H1 (cell line): ENCODE measurements at regions not wholly inside any gene's neighbourhood (a gene's known extent, or its start where the extent isn't known, plus 50 kb on each side); places are given as distances from the start of the nearest gene placed in this dataset.

Experiments
- CTCF ChIA-PET: fragments of 300-600 bp; sonication (Branson Sonifier 250); formaldehyde crosslinking; loops from one replicate; lab custom pipeline; 2021; ENCODE audit not compliant: partially characterized antibody; lab: Charles Lee
- POLR2A ChIA-PET: fragments of 300-600 bp; sonication (Branson Sonifier 250); formaldehyde crosslinking; loops from one replicate; lab custom pipeline; 2021; ENCODE audit warnings: inconsistent platforms; ENCODE audit not compliant: partially characterized antibody; lab: Charles Lee
- DNase-seq, 2 experiments: peaks; one replicate each; pipeline versions ENCODE4 v3.0.0 to v3.0.0-alpha.2; 2010 to 2022; ENCODE audit warnings: low spot score in 2 of 2, low read depth in 1 of 2, mixed read lengths in 1 of 2
- FAIRE-seq: peaks from 2 replicates; lab custom pipeline; 2011; peaks lifted over from hg19 to GRCh38; lab: Jason Lieb, UNC
- H2AFZ ChIP-seq: 2 replicates; pipeline ENCODE4 v1.8.1; 2012; ENCODE audit warnings: low read length, inconsistent platforms
- H2AK5ac ChIP-seq: 2 replicates; pipeline ENCODE4 v1.6.1; 2013; ENCODE audit warnings: low read depth, low read length
- H2BK120ac ChIP-seq: replicated peaks from 2 replicates; pipeline ENCODE3; 2013; ENCODE audit warnings: low read depth, low read length, inconsistent platforms
- H2BK12ac ChIP-seq: 2 replicates; pipeline ENCODE4 v1.6.1; 2013; ENCODE audit warnings: low read depth, low read length
- H2BK15ac ChIP-seq: 2 replicates; pipeline ENCODE4 v1.6.1; 2013; ENCODE audit warnings: low read length
- H2BK20ac ChIP-seq: 2 replicates; pipeline ENCODE4 v1.6.1; 2013; ENCODE audit warnings: low read length
- H2BK5ac ChIP-seq: 2 replicates; pipeline ENCODE4 v1.6.1; 2013; ENCODE audit warnings: low read depth, low read length
- H3K14ac ChIP-seq: 2 replicates; pipeline ENCODE4 v1.6.1; 2013; ENCODE audit warnings: inconsistent platforms; ENCODE audit not compliant: insufficient read length
- H3K18ac ChIP-seq: 2 replicates; pipeline ENCODE4 v1.6.1; 2013; ENCODE audit warnings: low read length; ENCODE audit errors: extremely low read depth
- H3K23ac ChIP-seq: 2 replicates; pipeline ENCODE4 v1.6.1; 2013; ENCODE audit warnings: inconsistent platforms; ENCODE audit not compliant: insufficient read length
- H3K23me2 ChIP-seq: 2 replicates; pipeline ENCODE4 v1.6.1; 2013; ENCODE audit warnings: low read depth, low read length
- H3K27ac ChIP-seq: 2 replicates; pipeline ENCODE4 v1.6.1; 2011; ENCODE audit warnings: low read depth, low read length, inconsistent platforms
- H3K27me3 ChIP-seq, 4 experiments: replicated peaks in 1 of 4; 1 replicate in 1 of 4; 2 replicates in 3 of 4; pipeline versions ENCODE4 v1.6.1 to v1.8.1; 2011 to 2013; ENCODE audit warnings: low read length in 3 of 4, mild to moderate bottlenecking in 3 of 4, inconsistent platforms in 2 of 4, mixed read lengths in 2 of 4, moderate library complexity in 1 of 4; ENCODE audit not compliant: control insufficient read depth in 3 of 4, insufficient read depth in 3 of 4; ENCODE audit errors: extremely low read depth in 1 of 4
- H3K36me3 ChIP-seq, 4 experiments: 2 replicates each; pipeline versions ENCODE4 v1.6.1 to v1.8.1; 2011 to 2013; ENCODE audit warnings: mild to moderate bottlenecking in 4 of 4, low read length in 3 of 4, moderate library complexity in 2 of 4, control low read depth in 1 of 4, inconsistent platforms in 1 of 4; ENCODE audit not compliant: insufficient read depth in 4 of 4, control insufficient read depth in 2 of 4
- H3K4ac ChIP-seq: replicated peaks from 2 replicates; pipeline ENCODE3; 2013; ENCODE audit warnings: low read length, low read depth, mixed read lengths, inconsistent platforms; ENCODE audit not compliant: insufficient read length
- H3K4me1 ChIP-seq, 4 experiments: replicated peaks in 1 of 4; 1 replicate in 1 of 4; 2 replicates in 3 of 4; pipeline versions ENCODE4 v1.6.1 to v1.8.1; 2011 to 2013; ENCODE audit warnings: low read length in 3 of 4, inconsistent platforms in 2 of 4, mixed read lengths in 1 of 4; ENCODE audit not compliant: insufficient read depth in 4 of 4, control insufficient read depth in 3 of 4
- H3K4me2 ChIP-seq, 2 experiments: 2 replicates each; pipeline versions ENCODE4 v1.6.1 to v1.8.1; 2011 to 2013; ENCODE audit warnings: low read depth in 2 of 2, low read length in 2 of 2, control low read depth in 1 of 2, inconsistent platforms in 1 of 2, mild to moderate bottlenecking in 1 of 2; ENCODE audit not compliant: insufficient read depth in 1 of 2
- H3K4me3 ChIP-seq, 4 experiments: fragments of 200-600, 300-600 bp in 1 of 4; sonication (generic), shearing (Covaris generic), sonication (Bioruptor Twin) in 1 of 4; 2 replicates each; pipeline versions ENCODE4 v1.5.1 to v1.8.1; 2011 to 2016; ENCODE audit warnings: low read length in 4 of 4, low read depth in 3 of 4, control low read depth in 2 of 4, inconsistent platforms in 2 of 4, mild to moderate bottlenecking in 2 of 4, mixed read lengths in 1 of 4, moderate library complexity in 1 of 4; ENCODE audit not compliant: insufficient read depth in 2 of 4; ENCODE audit errors: extremely low read depth in 1 of 4
- H3K56ac ChIP-seq: replicated peaks from 2 replicates; pipeline ENCODE3; 2013; ENCODE audit warnings: low read depth, mild to moderate bottlenecking, mixed read lengths, low read length, inconsistent platforms; ENCODE audit not compliant: insufficient read length
- H3K79me1 ChIP-seq: 2 replicates; pipeline ENCODE4 v1.6.1; 2013; ENCODE audit warnings: low read depth, low read length, control low read depth
- H3K79me2 ChIP-seq, 2 experiments: 2 replicates each; pipeline versions ENCODE4 v1.6.1 to v1.8.1; 2012 to 2013; ENCODE audit warnings: low read length in 2 of 2, mild to moderate bottlenecking in 2 of 2, inconsistent platforms in 1 of 2; ENCODE audit not compliant: insufficient read depth in 2 of 2, control insufficient read depth in 1 of 2
- H3K9ac ChIP-seq, 4 experiments: replicated peaks in 1 of 4; 1 replicate in 1 of 4; 2 replicates in 3 of 4; pipeline versions ENCODE4 v1.6.1 to v1.8.1; 2011 to 2013; ENCODE audit warnings: low read depth in 3 of 4, low read length in 3 of 4, control low read depth in 2 of 4, mild to moderate bottlenecking in 2 of 4, moderate library complexity in 2 of 4, inconsistent platforms in 1 of 4; ENCODE audit errors: extremely low read depth in 1 of 4
- H3K9me3 ChIP-seq, 2 experiments: 2 replicates each; pipeline versions ENCODE4 v1.6.1 to v1.8.1; 2012 to 2013; ENCODE audit warnings: mild to moderate bottlenecking in 2 of 2, moderate library complexity in 2 of 2, control low read depth in 1 of 2, inconsistent platforms in 1 of 2, low read depth in 1 of 2, low read length in 1 of 2, mixed read lengths in 1 of 2; ENCODE audit not compliant: insufficient read depth in 2 of 2
- H4K20me1 ChIP-seq, 2 experiments: replicated peaks in 1 of 2; 2 replicates each; pipeline versions ENCODE3 to v1.8.1; 2011 to 2013; ENCODE audit warnings: inconsistent platforms in 2 of 2, low read length in 2 of 2, mild to moderate bottlenecking in 1 of 2; ENCODE audit not compliant: insufficient read depth in 2 of 2, control insufficient read depth in 1 of 2
- H4K5ac ChIP-seq: 2 replicates; pipeline ENCODE4 v1.6.1; 2013; ENCODE audit warnings: low read length, low read depth, mixed read lengths, inconsistent platforms; ENCODE audit not compliant: insufficient read length
- H4K8ac ChIP-seq: 2 replicates; pipeline ENCODE4 v1.8.0; 2013; ENCODE audit warnings: mild to moderate bottlenecking, moderate library complexity, low read length, inconsistent platforms; ENCODE audit not compliant: insufficient read depth; ENCODE audit errors: extremely low read depth
- H4K91ac ChIP-seq: replicated peaks from 2 replicates; pipeline ENCODE3; 2013; ENCODE audit warnings: low read length, mixed read lengths, inconsistent platforms; ENCODE audit not compliant: insufficient read length
- E2F6 ChIP-seq: IDR thresholded peaks from 2 replicates; pipeline ENCODE4 v1.6.1; 2012; ENCODE audit warnings: inconsistent platforms
- EP300 ChIP-seq, 2 experiments: IDR thresholded peaks; 1 replicate in 1 of 2; 2 replicates in 1 of 2; pipeline ENCODE4 v1.6.1; 2011 to 2012; ENCODE audit warnings: low read depth in 2 of 2, low read length in 2 of 2, mild to moderate bottlenecking in 2 of 2, borderline replicate concordance in 1 of 2, inconsistent platforms in 1 of 2, moderate library complexity in 1 of 2
- EZH2 ChIP-seq: fragments of 200-600 bp; sonication (generic); IDR thresholded peaks from 2 replicates; pipeline ENCODE4 v1.7.1; 2012; ENCODE audit warnings: low read depth, mild to moderate bottlenecking, moderate library complexity, low read length, inconsistent platforms; ENCODE audit not compliant: severe bottlenecking
- KDM4A ChIP-seq: IDR thresholded peaks from one replicate; pipeline ENCODE4 v1.7.1; 2012; ENCODE audit warnings: low read depth, mild to moderate bottlenecking, moderate library complexity, low read length, inconsistent platforms; ENCODE audit not compliant: severe bottlenecking
- NANOG ChIP-seq: IDR thresholded peaks from 2 replicates; pipeline ENCODE4 v1.6.1; 2011; ENCODE audit warnings: low read length, low read depth, mild to moderate bottlenecking, inconsistent platforms; ENCODE audit not compliant: insufficient read depth, poor library complexity, severe bottlenecking
- POU5F1 ChIP-seq: IDR thresholded peaks from 2 replicates; pipeline ENCODE4 v1.6.1; 2011; ENCODE audit warnings: low read depth, mild to moderate bottlenecking, low read length, moderate library complexity
- RXRA ChIP-seq: IDR thresholded peaks from 2 replicates; pipeline ENCODE4 v1.6.1; 2011; ENCODE audit warnings: low read depth, mild to moderate bottlenecking, low read length, moderate library complexity; ENCODE audit not compliant: insufficient read depth
- SP2 ChIP-seq: IDR thresholded peaks from 2 replicates; pipeline ENCODE4 v1.6.1; 2012; ENCODE audit warnings: mild to moderate bottlenecking, low read length, inconsistent platforms
- SUZ12 ChIP-seq: fragments of 200-600 bp; sonication (generic); IDR thresholded peaks from 2 replicates; pipeline ENCODE4 v1.6.1; 2012; ENCODE audit warnings: mild to moderate bottlenecking, inconsistent platforms, low read length, moderate library complexity, mixed read lengths
- ZNF274 ChIP-seq: IDR thresholded peaks from 2 replicates; pipeline ENCODE4 v1.7.0; 2012; ENCODE audit warnings: low read length, borderline replicate concordance; ENCODE audit errors: extremely low read depth
- WGBS, 2 experiments: shearing (Covaris generic) in 1 of 2; methylation state at CpG; one replicate each; pipeline versions ENCODE4 v1.1.6 to v1.1.7; 2013 to 2015; ENCODE audit warnings: low lambda C conversion rate in 2 of 2, mixed read lengths in 2 of 2, inconsistent platforms in 1 of 2, low coverage in 1 of 2, missing lambda C conversion rate in 1 of 2; ENCODE audit not compliant: insufficient replicate concordance in 2 of 2, insufficient coverage in 1 of 2, insufficient read length in 1 of 2; ENCODE audit errors: extremely low coverage in 1 of 2, missing lambda C conversion rate in 1 of 2; 5-methylcytosine and 5-hydroxymethylcytosine counted together
- TF ChIP-seq, protein P1 (sequence below): IDR thresholded peaks from 2 replicates; pipeline ENCODE4 v1.6.1; 2012; ENCODE audit warnings: inconsistent platforms

- Histone ChIP-seq H2BK120ac (no peak overlapping the region), H2AK5ac (no peak overlapping the region), H2AFZ (no peak overlapping the region), H3K9ac (no peak overlapping the region), H3K4me3 (no peak overlapping the region), H3K18ac (no peak overlapping the region), H3K36me3 (no peaks in the 10 kb centered on the region), H3K79me2 (no peaks in the 10 kb centered on the region), H2BK5ac (no peak overlapping the region), H3K27ac (no peak overlapping the region), H3K23ac (no peak overlapping the region), H4K20me1 (no peaks in the 10 kb centered on the region), H3K4ac (no peak overlapping the region), H2BK12ac (no peak overlapping the region), H3K9me3 (no peaks in the 10 kb centered on the region), H3K4me1 (no peaks in the 10 kb centered on the region), H3K27me3 (no peaks in the 10 kb centered on the region), H3K14ac (no peak overlapping the region), H4K8ac (no peak overlapping the region), H4K91ac (no peak overlapping the region), H4K5ac (no peak overlapping the region), H3K4me2 (no peak overlapping the region), H2BK15ac (no peak overlapping the region), H3K23me2 (no peaks in the 10 kb centered on the region), H3K56ac (no peak overlapping the region), H2BK20ac (no peak overlapping the region), H3K79me1 (no peaks in the 10 kb centered on the region)
- TF ChIP-seq SP2 (no peak), POU5F1 (no peak), ZNF274 (no peak), E2F6 (no peak), NANOG (no peak), EZH2 (no peak), RXRA (no peak), KDM4A (no peak), EP300 (IDR thresholded peaks at IDR 0.05; ENCODE audit: borderline replicate concordance in 1 of 2, low read depth in 2 of 2, low read length in 2 of 2) (no peak), SUZ12 (no peak)
- TF ChIP-seq, protein P1, sequence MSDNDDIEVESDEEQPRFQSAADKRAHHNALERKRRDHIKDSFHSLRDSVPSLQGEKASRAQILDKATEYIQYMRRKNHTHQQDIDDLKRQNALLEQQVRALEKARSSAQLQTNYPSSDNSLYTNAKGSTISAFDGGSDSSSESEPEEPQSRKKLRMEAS: no peak
- 73% methylated on average over 1 of the region's 1 CpG; no CpG with 5 or more reads in 1 of the 2 experiments for WGBS, 2 experiments
- ChIA-PET POLR2A (no interaction called here), CTCF (interaction anchor here (0.7 to 1.0 kb wide), 2 partner anchors 25 to 132 kb away, joined by 3 read pairs; no protein-coding TSS in a partner anchor)
- DNase-seq: no peak
- FAIRE-seq: no peak
Observed at GRCh38 chrX:19202171-19202570, 79.9 kb upstream of the ADGRG2 start.
